GM18505 (cell line): ENCODE measurements at regions not wholly inside any gene's neighbourhood (a gene's known extent, or its start where the extent isn't known, plus 50 kb on each side); places are given as distances from the start of the nearest gene placed in this dataset.

Experiments used
- ATAC-seq: cut with Tn5 transposase; IDR thresholded peaks from one replicate; pipeline ENCODE4 v1.9.1; 2021; ENCODE audit not compliant: unreplicated experiment
- POLR2A ChIP-seq: IDR thresholded peaks from 4 replicates; pipeline ENCODE4 v1.6.1; 2011; ENCODE audit warnings: borderline replicate concordance; ENCODE audit not compliant: insufficient read depth, insufficient read length; ENCODE audit errors: extremely low read depth

GRCh38 chr1:163013826-163014600 is 55.1 kb upstream of the RGS4 start:
- no peak for ATAC-seq
- no peak for TF ChIP-seq POLR2A

- TF ChIP-seq POLR2A: no peak
- ATAC-seq: no peak
Measured at GRCh38 chr1:163006051-163006834, 62.9 kb upstream of the RGS4 start.

DNA sequence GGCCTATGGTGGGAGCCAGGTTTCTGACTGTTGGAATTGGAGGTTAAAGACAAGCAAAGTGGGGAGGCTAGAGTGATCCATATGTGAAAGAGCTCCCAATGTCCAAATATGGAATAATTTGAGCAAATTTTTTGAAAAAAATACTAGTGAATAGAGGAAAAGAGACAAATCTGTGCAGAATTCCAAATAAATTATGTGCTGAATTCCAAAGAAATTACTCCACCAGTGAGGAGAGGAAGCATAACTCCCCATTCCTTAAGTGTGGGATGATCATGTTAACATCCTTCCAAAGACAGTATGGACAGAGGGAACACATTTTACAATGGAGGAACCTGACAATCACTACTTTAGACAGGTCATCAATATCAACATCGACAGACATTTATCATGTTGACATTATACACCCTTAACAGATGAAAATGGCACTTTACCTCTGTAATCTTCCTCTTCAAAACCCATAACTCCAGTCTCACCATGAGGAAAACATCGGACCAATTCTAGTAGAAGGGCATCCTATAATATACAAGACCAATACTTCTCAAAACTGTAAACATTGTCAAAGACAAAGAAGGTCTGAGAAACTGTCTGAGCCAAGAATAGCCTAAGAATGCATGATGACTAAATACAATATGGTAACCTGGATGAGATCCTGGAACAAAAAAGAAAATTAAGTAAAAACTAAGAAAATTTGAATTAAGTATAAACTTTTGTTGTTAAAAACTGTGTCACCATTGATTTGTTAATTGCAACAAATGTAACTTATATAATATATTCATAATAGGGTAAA is 71.5 kb upstream of the RGS4 start:
- no peak for TF ChIP-seq POLR2A
- ATAC-seq: no peak

- TF ChIP-seq POLR2A: no peak
- no peak for ATAC-seq
Measured at GRCh38 chr1:162996261-162996660, 72.9 kb upstream of the RGS4 start.

DNA sequence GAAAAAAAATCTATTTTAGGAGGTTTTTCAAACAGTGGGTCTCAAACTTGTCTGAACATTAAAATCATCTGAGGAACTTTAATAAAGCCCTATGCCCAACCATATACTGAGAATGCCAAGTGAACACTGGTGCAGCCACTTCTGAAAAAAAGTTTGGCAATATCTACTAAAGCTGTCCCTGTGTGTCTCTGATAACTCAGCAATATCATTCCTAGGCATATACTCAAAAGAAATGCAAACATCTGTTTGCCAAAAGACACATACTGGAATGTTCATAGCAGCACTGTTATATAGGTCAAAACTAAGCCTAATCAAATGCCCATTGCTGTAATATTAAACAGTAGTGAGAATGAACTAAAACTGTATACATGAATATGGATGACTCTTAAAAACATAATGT is 74.2 kb upstream of the RGS4 start:
- no peak for ATAC-seq
- no peak for TF ChIP-seq POLR2A

GRCh38 chr1:162993846-162994245 is 75.3 kb upstream of the RGS4 start:
- no peak for ATAC-seq
- no peak for TF ChIP-seq POLR2A

- no peak for TF ChIP-seq POLR2A
- ATAC-seq: no peak
Measured at GRCh38 chr1:162992945-162993344, 76.2 kb upstream of the RGS4 start.

GRCh38 chr1:162991444-162991843 is 77.7 kb upstream of the RGS4 start:
- no peak for ATAC-seq
- TF ChIP-seq POLR2A: no peak

- TF ChIP-seq POLR2A: no peak
- ATAC-seq: no peak
Measured at GRCh38 chr1:162990665-162991064, 78.5 kb upstream of the RGS4 start.

DNA sequence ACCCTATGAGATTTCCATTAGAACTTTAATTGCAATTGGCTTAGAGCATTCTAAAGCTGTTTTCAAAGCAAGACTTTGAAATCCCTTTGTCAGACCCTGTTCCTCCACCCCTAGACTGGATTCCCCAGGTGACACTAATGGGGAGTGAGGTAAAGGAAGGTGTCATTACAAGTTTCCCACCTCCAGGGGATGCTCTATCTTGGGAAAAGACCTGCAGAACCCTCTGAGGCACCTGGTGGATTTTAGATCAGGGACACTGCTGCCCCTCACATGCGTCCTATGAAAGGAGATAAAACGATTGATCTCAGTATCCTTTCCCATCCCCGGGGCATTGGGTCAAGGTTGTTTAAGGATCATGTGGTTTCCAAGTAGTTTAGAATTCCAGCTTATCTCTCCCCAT is 80.3 kb upstream of the RGS4 start:
- TF ChIP-seq POLR2A: no peak
- ATAC-seq: no peak

- no peak for TF ChIP-seq POLR2A
- no peak for ATAC-seq
Measured at GRCh38 chr1:162987866-162988265, 81.3 kb upstream of the RGS4 start.

- TF ChIP-seq POLR2A: no peak
- no peak for ATAC-seq
Measured at GRCh38 chr1:162985816-162986435, 83.2 kb upstream of the RGS4 start.

DNA sequence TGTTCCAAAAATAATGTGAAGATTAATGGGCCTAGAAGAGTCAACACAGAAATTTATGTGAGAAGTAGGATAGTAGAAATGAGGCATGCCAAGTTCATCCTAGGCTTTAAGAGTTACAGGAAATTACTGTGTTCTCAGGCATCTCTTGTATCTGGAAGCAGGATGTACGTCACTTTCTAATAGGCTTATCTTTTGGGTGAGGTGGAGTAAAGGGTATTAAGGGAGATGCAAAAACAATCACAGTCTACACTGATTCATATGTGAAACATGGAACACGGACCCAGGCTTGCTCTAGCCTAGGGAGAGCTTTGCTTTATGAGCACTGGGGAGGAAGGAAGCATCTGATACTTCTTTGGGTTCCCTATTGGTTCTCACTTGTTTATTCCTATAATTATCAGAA is 84.5 kb upstream of the RGS4 start:
- no peak for TF ChIP-seq POLR2A
- ATAC-seq: no peak
